ENCODE measurements at regions not wholly inside any gene's neighbourhood (a gene's known extent, or its start where the extent isn't known, plus 50 kb on each side); places are given as distances from the start of the nearest gene placed in this dataset.

DNA sequence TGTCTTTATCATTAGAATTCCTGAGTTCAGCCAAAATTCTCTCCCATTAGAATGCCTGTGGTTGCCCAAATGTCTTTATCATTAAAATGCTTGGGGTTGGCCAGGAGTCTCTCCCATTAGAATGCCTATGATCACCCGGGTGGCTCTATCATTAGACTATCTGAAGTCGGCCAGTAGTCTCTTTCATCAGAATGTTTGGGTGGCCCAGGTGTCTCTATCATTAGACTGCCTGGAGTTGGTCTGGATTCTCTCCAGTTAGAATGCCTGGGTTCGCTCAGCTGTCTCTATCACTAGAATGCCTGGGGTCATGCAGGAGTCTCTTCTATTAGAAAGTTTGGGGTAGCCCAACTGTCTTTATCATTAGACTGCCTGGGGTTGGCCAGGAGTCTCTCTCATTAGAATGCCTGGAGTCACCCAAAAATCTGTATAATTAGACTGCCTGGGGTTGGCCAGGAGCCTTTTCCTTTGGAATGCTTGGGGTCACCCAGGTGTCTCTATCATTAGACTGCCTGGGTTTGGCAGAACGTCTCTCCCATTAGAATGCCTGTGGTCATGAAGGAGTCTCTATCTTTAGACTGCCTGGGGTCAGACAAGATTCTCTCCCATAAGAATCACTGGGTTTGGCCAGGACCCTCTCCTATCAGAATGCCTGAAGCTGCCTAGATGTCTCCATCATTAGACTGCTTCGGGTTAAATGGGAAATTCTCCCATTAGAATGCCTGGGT, 1478.3 kb downstream of the UQCRFS1 start (continued):
- TF ChIP-seq NFE2L1 (CRISPR knock-in tag; IDR thresholded peaks at IDR 0.05): no peak
- TF ChIP-seq, protein P1, sequence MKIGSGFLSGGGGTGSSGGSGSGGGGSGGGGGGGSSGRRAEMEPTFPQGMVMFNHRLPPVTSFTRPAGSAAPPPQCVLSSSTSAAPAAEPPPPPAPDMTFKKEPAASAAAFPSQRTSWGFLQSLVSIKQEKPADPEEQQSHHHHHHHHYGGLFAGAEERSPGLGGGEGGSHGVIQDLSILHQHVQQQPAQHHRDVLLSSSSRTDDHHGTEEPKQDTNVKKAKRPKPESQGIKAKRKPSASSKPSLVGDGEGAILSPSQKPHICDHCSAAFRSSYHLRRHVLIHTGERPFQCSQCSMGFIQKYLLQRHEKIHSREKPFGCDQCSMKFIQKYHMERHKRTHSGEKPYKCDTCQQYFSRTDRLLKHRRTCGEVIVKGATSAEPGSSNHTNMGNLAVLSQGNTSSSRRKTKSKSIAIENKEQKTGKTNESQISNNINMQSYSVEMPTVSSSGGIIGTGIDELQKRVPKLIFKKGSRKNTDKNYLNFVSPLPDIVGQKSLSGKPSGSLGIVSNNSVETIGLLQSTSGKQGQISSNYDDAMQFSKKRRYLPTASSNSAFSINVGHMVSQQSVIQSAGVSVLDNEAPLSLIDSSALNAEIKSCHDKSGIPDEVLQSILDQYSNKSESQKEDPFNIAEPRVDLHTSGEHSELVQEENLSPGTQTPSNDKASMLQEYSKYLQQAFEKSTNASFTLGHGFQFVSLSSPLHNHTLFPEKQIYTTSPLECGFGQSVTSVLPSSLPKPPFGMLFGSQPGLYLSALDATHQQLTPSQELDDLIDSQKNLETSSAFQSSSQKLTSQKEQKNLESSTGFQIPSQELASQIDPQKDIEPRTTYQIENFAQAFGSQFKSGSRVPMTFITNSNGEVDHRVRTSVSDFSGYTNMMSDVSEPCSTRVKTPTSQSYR (CRISPR knock-in tag; IDR thresholded peaks at IDR 0.05): no peak
- no peak for TF ChIP-seq ZNF317 (CRISPR knock-in tag; IDR thresholded peaks at IDR 0.05; ENCODE audit: borderline replicate concordance, low read depth)
- TF ChIP-seq OVOL2 (CRISPR knock-in tag; IDR thresholded peaks at IDR 0.05; ENCODE audit: borderline replicate concordance): no peak
- TF ChIP-seq PRRX2 (CRISPR knock-in tag; IDR thresholded peaks at IDR 0.05): no peak

DNA sequence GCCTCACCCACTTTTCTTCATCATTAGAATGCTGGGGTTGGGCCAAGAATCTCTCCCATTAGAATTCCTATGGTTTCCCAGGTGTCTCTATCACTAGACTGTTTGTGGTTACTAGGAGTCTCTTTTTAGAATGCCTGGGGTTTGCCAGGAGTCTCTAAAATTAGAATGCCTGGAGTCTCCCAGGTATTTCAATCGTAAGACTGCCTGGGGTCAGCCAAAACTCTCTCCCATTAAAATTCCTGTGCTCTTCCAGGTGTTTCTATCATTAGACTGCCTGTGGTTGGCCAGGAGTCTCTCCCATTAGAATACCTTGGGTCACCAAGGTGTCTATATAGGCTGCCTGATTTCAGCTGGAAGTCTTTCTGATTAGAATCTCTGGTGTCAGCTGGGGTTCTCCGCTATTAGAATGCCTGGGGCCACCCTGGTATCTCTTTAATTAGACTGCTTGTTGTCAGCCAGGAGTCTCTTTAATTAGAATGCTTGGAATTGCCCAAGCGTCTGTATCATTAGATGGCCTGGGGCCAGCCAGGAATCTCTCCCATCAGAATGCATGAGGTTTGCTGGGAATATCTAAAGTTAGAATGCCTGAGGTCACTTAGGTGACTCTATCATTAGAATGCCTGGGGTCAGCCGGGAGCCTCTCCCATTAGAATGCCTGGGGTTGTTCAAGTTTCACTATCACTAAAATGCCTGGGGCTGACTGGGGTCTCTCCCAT, 1479.2 kb downstream of the UQCRFS1 start:
- H3K27ac Mint-ChIP-seq: no peak overlapping the region
- DNase-seq (ENCODE audit: low spot score) (no peak), ATAC-seq (no peak)
- ChIA-PET CTCF (no interaction called here), POLR2A (no interaction called here)
- TF ChIP-seq, protein P2, sequence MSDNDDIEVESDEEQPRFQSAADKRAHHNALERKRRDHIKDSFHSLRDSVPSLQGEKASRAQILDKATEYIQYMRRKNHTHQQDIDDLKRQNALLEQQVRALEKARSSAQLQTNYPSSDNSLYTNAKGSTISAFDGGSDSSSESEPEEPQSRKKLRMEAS (CRISPR knock-in tag; IDR thresholded peaks at IDR 0.05): no peak
- TF ChIP-seq ZNF416 (CRISPR knock-in tag; IDR thresholded peaks at IDR 0.05): no peak
- H3K27me3 Mint-ChIP-seq (ENCODE audit: low read depth): peaks cover 18% of the 10 kb centered on the region
- no peak overlapping the region for H3K4me3 Mint-ChIP-seq
- H3K4me1 Mint-ChIP-seq: no peaks in the 10 kb centered on the region
- peaks cover 90% of the 10 kb centered on the region for H3K36me3 Mint-ChIP-seq
- H3K9me3 Mint-ChIP-seq: peaks cover 32% of the 10 kb centered on the region

DNA sequence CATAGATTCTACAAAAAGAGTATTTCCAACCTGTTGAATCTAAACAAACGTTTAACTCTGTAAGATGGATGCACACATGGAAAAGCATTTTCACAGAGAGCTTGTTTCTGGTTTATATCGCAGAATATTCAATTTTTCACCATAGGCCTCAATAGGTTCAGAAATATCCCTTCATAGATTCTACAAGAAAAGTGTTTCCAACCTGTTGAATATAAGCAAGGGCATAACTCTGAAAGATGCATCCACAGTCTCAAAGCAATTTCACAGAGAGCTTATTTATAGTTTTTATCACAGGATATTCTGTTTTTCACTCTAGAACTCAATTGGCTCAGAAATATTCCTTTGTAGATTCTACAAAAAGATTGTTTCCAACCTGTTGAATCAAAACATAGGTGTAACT, 1483.6 kb downstream of the UQCRFS1 start:
- H3K9me3 Mint-ChIP-seq: peaks cover 58% of the 10 kb centered on the region
- no peak for ATAC-seq
- no peak overlapping the region for H3K27ac Mint-ChIP-seq
- ChIA-PET CTCF (no interaction called here), POLR2A (no interaction called here)
- H3K27me3 Mint-ChIP-seq (ENCODE audit: low read depth): peaks cover under 1% of the 10 kb centered on the region; the same call in 1 of the 2 replicates
- H3K36me3 Mint-ChIP-seq: peaks cover 84% of the 10 kb centered on the region
- DNase-seq (ENCODE audit: low spot score): no peak
- H3K4me3 Mint-ChIP-seq: no peak overlapping the region
- TF ChIP-seq, protein P3, sequence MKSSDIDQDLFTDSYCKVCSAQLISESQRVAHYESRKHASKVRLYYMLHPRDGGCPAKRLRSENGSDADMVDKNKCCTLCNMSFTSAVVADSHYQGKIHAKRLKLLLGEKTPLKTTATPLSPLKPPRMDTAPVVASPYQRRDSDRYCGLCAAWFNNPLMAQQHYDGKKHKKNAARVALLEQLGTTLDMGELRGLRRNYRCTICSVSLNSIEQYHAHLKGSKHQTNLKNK (CRISPR knock-in tag; IDR thresholded peaks at IDR 0.05): no peak
- no peak for TF ChIP-seq FOXP1 (CRISPR knock-in tag; IDR thresholded peaks at IDR 0.05; ENCODE audit: borderline replicate concordance)
- TF ChIP-seq CREB1 (CRISPR knock-in tag; IDR thresholded peaks at IDR 0.05): no peak
- H3K4me1 Mint-ChIP-seq: no peaks in the 10 kb centered on the region

DNA sequence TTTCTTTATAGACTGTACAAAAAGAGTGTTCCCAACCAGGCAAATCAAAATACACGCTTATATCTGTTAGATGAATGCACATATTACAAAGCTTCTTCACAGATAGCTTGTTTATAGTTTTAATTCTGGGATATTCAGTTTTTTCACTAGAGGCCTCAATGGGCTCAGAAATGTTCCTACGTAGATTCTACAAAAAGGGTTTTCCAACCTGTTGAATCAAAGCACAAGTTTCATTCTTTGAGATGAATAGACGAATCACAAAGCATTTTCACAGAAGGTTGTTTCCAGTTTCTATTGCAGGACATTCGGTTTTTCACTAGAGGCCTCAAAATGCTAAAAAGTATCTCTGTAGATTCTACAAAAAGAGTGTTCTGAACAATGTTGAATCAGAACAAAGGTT, 1490.3 kb downstream of the UQCRFS1 start:
- H3K4me3 Mint-ChIP-seq: no peak overlapping the region
- H3K9me3 Mint-ChIP-seq: peaks cover 82% of the 10 kb centered on the region
- CTCF ChIA-PET: no interaction called here
- H3K36me3 Mint-ChIP-seq: peaks cover 85% of the 10 kb centered on the region
- H3K27ac Mint-ChIP-seq: no peak overlapping the region
- H3K4me1 Mint-ChIP-seq: no peaks in the 10 kb centered on the region
- ATAC-seq: no peak
- DNase-seq (ENCODE audit: low spot score): no peak
- POLR2A ChIA-PET: no interaction called here
- H3K27me3 Mint-ChIP-seq (ENCODE audit: low read depth): peaks cover 22% of the 10 kb centered on the region
- TF ChIP-seq, protein P1 (CRISPR knock-in tag; IDR thresholded peaks at IDR 0.05): no peak
- no peak for TF ChIP-seq CREM (CRISPR knock-in tag; IDR thresholded peaks at IDR 0.05)
- TF ChIP-seq, protein P4, sequence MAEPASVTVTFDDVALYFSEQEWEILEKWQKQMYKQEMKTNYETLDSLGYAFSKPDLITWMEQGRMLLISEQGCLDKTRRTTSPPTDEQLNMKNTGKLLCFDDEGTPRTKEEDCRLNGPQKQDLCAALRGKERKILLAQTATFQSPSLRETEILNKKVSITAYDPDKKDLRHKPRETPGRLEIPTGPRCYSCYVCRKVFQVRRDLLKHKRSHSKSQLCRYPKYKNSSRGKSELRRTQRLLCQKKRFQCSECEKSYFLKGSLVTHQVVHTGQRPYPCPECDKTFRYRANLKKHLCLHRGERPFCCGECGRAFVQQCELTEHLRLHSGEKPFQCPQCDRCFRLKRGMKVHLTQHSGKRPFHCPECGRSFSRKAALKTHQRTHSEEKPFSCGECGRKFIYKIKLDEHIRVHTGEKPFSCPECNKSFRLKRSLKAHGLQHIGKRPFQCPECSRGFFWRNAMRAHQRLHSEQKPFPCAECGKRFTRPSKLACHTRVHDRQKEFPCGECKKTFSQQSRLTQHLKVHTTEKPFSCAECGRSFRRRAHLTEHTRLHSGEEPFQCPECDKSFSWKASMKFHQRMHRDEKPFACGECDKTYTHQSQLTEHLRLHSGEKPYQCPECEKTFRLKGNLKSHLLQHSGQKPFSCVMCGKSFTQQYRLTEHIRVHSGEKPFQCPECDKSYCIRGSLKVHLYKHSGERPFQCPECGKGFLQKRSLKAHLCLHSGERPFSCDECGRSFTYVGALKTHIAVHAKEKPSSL (CRISPR knock-in tag; conservative IDR thresholded peaks at IDR 0.05): no peak
- no peak for TF ChIP-seq GRHL2 (CRISPR knock-in tag; IDR thresholded peaks at IDR 0.05; ENCODE audit: insufficient replicate concordance, severe bottlenecking)
- TF ChIP-seq SMAD3 (CRISPR knock-in tag; IDR thresholded peaks at IDR 0.05; ENCODE audit: borderline replicate concordance): no peak
- TF ChIP-seq RELA (CRISPR knock-in tag; IDR thresholded peaks at IDR 0.05; ENCODE audit: borderline replicate concordance): no peak
- no peak for TF ChIP-seq TEAD1 (CRISPR knock-in tag; IDR thresholded peaks at IDR 0.05)
- TF ChIP-seq, protein P5, sequence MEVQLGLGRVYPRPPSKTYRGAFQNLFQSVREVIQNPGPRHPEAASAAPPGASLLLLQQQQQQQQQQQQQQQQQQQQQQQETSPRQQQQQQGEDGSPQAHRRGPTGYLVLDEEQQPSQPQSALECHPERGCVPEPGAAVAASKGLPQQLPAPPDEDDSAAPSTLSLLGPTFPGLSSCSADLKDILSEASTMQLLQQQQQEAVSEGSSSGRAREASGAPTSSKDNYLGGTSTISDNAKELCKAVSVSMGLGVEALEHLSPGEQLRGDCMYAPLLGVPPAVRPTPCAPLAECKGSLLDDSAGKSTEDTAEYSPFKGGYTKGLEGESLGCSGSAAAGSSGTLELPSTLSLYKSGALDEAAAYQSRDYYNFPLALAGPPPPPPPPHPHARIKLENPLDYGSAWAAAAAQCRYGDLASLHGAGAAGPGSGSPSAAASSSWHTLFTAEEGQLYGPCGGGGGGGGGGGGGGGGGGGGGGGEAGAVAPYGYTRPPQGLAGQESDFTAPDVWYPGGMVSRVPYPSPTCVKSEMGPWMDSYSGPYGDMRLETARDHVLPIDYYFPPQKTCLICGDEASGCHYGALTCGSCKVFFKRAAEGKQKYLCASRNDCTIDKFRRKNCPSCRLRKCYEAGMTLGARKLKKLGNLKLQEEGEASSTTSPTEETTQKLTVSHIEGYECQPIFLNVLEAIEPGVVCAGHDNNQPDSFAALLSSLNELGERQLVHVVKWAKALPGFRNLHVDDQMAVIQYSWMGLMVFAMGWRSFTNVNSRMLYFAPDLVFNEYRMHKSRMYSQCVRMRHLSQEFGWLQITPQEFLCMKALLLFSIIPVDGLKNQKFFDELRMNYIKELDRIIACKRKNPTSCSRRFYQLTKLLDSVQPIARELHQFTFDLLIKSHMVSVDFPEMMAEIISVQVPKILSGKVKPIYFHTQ (CRISPR knock-in tag; IDR thresholded peaks at IDR 0.05): no peak
- no peak for TF ChIP-seq NR2C2 (CRISPR knock-in tag; IDR thresholded peaks at IDR 0.05)

Data from WTC11 (cell line).